Left cardiac atrium (tissue), 4 donors: ENCODE measurements at regions not wholly inside any gene's neighbourhood (a gene's known extent, or its start where the extent isn't known, plus 50 kb on each side); places are given as distances from the start of the nearest gene placed in this dataset.

Experiments used
- ATAC-seq, 2 donors: fragments of 200-7000 bp; cut with Tn5 transposase; one replicate each; pipeline ENCODE4 v1.9.1; 2020; ENCODE audit warnings: mild to moderate bottlenecking in 2 of 2, moderate library complexity in 2 of 2
- DNase-seq: peaks from one replicate; pipeline ENCODE4 v3.0.0-alpha.2; 2020
- intact Hi-C, 2 donors: fragments of 100-400 bp; cut with DNase I; formaldehyde crosslinking; loops; one replicate each; pipeline versions ENCODE4 v1.14.1 to v1.15.1; 2022 to 2023
- donor health status: DM: no; HTN: yes; CAD: no.
- donor health status: DM: no; HTN: yes; CAD: no; lungs with severe emphysema.
- donor health status: DM: yes; HTN: yes; CAD: no.
- donor health status: Dilated cardiomyopathy.

- ATAC-seq (no peak), DNase-seq (no peak)
- intact Hi-C loops = no loop called here
Measured at GRCh38 chr15:85967553-85967952, 112.1 kb upstream of the AGBL1 start.

- DNase-seq (no peak), ATAC-seq (no peak)
- intact Hi-C loops = no loop called here
Measured at GRCh38 chr15:85972805-85973540, 106.7 kb upstream of the AGBL1 start.

GRCh38 chr15:85973584-85974347 is 105.9 kb upstream of the AGBL1 start:
- intact Hi-C loops = no loop called here
- DNase-seq (no peak), ATAC-seq (no peak)

DNA sequence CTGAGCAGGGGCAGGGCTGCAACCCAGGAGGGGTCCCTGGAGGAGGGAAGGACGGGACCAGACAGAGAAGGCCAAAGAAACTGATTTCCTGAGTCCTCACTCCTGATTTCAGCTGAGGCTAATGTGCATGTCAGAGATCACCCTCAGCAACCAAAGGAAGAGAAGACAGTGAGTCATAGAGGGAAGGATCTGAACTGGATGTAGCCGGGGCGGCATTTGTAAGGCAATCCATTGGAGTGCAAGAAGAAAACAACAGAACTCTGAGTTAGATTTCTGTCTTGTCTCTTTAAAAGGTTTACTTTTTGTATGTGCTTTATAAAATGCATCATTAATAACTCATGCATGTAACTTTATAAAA is 105.3 kb upstream of the AGBL1 start:
- ATAC-seq (no peak), DNase-seq (no peak)
- intact Hi-C loops = no loop called here

DNA sequence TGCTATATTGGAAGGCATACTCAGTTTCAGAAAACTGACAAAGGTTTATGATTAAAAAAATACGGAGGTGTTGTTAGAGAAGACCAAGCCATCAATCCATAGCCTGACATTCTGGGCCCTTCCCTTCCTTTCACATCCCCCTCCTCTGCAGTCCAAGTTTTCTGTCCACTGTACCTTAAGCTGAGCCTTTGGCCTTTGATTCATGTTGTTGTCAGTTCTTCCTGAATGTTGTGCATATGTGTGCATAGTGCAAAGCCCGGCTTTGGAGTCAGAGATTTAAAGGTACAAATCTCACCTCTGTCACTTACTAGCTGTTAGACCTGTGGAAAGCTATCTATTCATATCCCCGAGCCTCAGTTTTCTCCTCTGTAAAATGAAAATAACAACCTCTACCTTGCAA is 104.9 kb upstream of the AGBL1 start:
- intact Hi-C loops = no loop called here
- ATAC-seq (no peak), DNase-seq (no peak)

DNA sequence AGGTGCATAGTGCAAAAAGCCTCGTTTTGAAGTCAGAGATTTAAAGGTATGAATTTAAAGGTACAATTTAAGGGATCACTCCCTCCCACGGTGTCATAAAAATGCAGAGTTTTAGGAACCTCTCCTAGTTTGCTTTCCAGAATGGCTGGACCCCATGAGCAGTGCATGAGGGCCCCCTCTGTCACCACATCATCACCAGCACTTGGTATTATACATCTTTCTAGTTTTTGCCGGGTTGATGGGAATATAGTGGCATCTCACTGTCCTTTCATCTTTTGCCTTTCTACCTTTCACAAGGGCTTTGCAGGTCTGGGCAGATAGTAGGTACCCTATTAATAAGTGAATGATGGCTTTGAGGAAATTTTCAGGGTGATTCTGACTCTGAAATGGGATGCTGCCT is 103.6 kb upstream of the AGBL1 start:
- DNase-seq (no peak), ATAC-seq (no peak)
- intact Hi-C loops = no loop called here

DNA sequence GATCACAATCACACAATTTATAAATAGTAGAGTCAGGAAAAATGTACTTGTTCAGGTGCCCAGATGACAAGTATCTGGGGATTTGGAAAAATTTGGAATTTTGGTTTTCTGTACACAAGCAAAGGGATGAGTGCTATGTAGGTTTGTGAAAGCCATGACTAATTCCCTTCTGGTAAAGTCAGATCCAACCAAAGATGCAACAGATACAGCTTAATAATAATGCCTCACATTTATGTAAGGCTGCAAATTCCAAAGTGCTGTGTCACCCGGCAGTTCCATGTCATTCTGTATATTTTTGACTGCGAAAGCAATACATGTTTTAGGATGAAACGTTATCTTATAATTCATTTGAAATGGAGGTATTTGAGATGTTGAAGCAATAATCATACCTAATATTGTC is 102.7 kb upstream of the AGBL1 start:
- DNase-seq (no peak), ATAC-seq (no peak)
- intact Hi-C loops = no loop called here

DNA sequence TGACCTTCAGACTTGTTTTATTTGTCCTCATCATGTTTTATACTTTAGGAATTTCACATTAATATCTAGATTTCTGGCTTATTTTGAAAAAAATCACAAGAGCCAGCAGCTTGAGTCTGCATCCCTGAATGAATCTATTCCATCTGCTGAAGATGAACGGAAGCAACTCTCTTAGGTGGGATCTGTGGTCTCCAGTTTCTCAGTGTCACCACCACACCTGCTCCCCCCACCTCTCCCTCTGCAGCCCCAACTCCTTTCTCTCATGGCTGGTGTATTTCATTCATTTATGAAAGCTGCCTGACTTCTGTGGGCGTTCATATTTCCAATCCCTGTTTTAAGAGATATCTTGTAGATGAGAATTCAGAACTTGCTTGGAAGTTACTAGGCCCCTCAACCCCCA is 102.1 kb upstream of the AGBL1 start:
- DNase-seq (no peak), ATAC-seq (no peak)
- intact Hi-C loops = no loop called here

GRCh38 chr15:85979929-85980328 is 99.7 kb upstream of the AGBL1 start:
- intact Hi-C loops = no loop called here
- no peak for ATAC-seq
- no peak for DNase-seq

DNA sequence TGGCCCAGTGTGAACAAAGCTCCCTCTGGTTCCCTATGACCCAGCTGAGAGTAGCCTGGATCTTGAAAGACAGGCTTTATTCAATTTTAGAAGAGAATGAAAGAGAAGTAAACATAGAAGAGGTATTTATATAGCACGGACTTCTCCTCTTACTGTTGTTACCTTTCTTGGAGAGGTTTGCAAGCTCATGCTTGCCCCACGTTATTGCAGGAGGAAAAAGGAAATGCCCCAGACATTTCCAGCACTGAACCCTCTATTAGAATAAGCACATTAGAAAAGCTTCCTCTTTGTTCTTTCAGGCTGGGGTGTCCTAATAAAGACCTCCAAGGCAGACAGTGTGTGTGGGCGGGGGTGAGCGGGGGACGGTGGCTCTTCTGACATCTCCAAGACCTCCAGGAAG is 98.7 kb upstream of the AGBL1 start:
- ATAC-seq = no peak
- DNase-seq = no peak
- intact Hi-C loops = no loop called here

GRCh38 chr15:85984241-85984640 is 95.4 kb upstream of the AGBL1 start:
- DNase-seq (no peak), ATAC-seq (no peak)
- intact Hi-C loops = no loop called here

DNA sequence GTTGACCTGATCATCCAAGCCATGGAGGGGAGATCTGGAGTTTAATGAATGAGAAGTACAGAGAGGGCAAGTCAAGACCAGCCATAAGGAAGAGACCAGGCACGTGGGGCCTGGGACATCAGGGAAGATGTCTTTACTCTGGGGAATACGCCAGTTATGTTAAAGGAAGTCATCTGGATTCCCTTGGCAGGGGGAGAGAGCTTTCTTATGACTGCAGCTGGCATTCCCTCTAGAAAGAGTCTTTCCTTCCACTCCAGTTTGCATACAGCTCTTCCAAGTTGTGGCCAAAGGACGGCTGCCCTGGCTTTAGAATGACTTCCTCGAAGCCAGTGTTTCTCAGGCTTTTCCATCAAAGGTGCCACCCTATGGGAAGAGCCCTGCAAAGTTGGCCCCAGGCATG is 93.6 kb upstream of the AGBL1 start:
- intact Hi-C loops = no loop called here
- ATAC-seq = no peak

GRCh38 chr15:85986741-85987140 is 92.9 kb upstream of the AGBL1 start:
- no peak for ATAC-seq
- intact Hi-C loops = no loop called here

More for the DNA sequence above, 93.6 kb upstream of the AGBL1 start:
- no peak for DNase-seq

DNA sequence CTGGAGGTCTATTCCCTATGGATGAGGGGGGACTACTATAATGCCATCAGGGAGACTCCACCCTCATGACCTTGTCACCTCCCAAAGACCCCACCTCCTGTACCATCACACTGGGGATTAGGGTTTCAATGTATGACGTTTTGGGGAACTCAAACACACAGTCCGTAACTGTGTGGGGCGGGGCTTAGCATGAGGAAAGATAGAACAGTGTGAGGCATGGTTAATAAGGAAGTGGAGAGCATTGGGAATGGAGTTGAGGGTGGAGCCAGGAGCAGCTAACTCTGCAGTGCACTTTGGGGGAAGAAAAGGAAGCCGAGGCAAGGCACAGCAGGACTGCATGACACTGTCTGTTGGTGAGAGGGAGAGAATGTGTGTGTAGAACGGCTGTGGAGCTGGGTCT is 90.9 kb upstream of the AGBL1 start:
- no peak for ATAC-seq
- DNase-seq = no peak
- intact Hi-C loops = no loop called here

More at GRCh38 chr15:85986741-85987140, 92.9 kb upstream of the AGBL1 start:
- DNase-seq = no peak

GRCh38 chr15:85992224-85992623 is 87.4 kb upstream of the AGBL1 start:
- DNase-seq = no peak
- intact Hi-C loops = no loop called here
- no peak for ATAC-seq

- intact Hi-C loops = no loop called here
- DNase-seq (no peak), ATAC-seq (no peak)
Measured at GRCh38 chr15:85993116-85993515, 86.6 kb upstream of the AGBL1 start.

GRCh38 chr15:85997618-85998017 is 82.1 kb upstream of the AGBL1 start:
- intact Hi-C loops = no loop called here
- DNase-seq = no peak
- ATAC-seq = no peak

- DNase-seq (no peak), ATAC-seq (no peak)
- intact Hi-C loops = no loop called here
Measured at GRCh38 chr15:85999658-86000057, 80.0 kb upstream of the AGBL1 start.

DNA sequence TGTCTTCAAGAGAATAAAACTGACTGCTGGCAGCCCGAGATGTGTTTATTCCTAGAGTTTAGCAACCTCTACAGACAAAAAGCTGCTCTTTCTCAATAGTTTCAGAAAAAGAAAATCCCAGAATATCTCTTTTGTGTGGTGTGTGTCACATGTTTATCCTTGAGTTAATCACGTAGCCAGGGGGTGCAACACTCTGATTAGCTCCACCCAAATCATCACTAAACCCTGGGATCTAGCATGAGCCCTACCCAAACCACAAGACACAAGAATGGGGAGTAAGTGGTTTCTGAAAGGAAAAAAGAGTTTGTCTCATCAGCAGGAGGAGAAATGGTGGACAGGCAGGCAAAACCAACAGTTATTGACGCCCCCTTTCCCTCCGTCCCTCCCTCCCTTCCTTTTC is 78.5 kb upstream of the AGBL1 start:
- ATAC-seq = no peak
- DNase-seq = no peak
- intact Hi-C loops = no loop called here

GRCh38 chr15:86002444-86002843 is 77.2 kb upstream of the AGBL1 start:
- ATAC-seq = no peak
- no peak for DNase-seq
- intact Hi-C loops = no loop called here

DNA sequence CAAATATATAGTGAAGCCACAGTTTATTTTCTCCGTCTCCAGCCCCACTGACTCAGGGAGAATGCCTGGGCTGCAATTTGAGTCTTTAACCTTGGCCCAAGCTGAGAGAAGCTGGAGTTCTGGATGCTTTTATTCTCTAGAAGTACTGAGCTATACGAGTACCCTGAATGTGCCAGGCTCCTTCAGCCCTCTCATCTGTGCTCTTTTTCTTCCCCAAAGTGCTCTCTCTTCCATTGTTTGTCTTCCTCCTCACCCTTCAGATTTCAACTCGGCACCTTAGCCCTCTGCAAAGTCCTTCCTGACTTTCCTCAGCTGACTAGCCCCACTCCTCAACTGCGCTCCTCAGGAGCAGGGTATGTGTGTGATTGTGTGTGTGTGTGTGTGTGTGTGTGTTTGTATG is 75.6 kb upstream of the AGBL1 start:
- DNase-seq (no peak), ATAC-seq (no peak)
- intact Hi-C loops = no loop called here
